Lower leg skin (tissue), 3 donors: ENCODE measurements at regions not wholly inside any gene's neighbourhood (a gene's known extent, or its start where the extent isn't known, plus 50 kb on each side); places are given as distances from the start of the nearest gene placed in this dataset.

ENCODE experiments used
- POLR2A ChIP-seq, 2 donors: fragments of 450-650 bp; IDR thresholded peaks; one replicate each; pipeline ENCODE4 v1.6.1; 2016 to 2017; ENCODE audit warnings: antibody characterized with exemption in 2 of 2, mild to moderate bottlenecking in 1 of 2, moderate library complexity in 1 of 2
- TF ChIP-seq, protein P1 (sequence below), 3 donors: fragments of 450-650 bp; IDR thresholded peaks; one replicate each; pipeline ENCODE4 v1.5.1; 2016; ENCODE audit warnings: antibody characterized with exemption in 3 of 3, mild to moderate bottlenecking in 3 of 3, moderate library complexity in 2 of 3

DNA sequence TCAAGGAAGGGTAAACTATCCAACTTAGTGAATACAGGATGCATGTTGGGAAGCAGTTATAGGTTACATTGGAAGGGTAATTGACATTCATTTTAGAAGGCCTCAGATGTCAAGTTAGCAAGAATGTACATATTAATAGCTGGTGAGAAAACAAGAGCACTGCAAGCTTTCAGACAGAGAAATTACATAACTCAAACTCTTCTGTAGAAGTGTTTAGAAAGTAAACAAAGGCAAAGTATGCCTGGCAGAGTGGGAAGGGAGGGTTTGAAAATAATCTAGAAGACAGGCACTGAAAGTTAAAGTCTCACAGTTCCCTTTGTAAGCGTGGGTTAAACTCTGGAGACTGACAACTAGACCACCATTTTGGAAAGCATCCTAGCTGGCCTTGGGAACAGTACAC, 406.2 kb downstream of the ANKRD50 start:
- TF ChIP-seq, protein P1, sequence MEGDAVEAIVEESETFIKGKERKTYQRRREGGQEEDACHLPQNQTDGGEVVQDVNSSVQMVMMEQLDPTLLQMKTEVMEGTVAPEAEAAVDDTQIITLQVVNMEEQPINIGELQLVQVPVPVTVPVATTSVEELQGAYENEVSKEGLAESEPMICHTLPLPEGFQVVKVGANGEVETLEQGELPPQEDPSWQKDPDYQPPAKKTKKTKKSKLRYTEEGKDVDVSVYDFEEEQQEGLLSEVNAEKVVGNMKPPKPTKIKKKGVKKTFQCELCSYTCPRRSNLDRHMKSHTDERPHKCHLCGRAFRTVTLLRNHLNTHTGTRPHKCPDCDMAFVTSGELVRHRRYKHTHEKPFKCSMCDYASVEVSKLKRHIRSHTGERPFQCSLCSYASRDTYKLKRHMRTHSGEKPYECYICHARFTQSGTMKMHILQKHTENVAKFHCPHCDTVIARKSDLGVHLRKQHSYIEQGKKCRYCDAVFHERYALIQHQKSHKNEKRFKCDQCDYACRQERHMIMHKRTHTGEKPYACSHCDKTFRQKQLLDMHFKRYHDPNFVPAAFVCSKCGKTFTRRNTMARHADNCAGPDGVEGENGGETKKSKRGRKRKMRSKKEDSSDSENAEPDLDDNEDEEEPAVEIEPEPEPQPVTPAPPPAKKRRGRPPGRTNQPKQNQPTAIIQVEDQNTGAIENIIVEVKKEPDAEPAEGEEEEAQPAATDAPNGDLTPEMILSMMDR (IDR thresholded peaks at IDR 0.05) = no peak
- TF ChIP-seq POLR2A (IDR thresholded peaks at IDR 0.05) = no peak
